Aorta (tissue), 5 donors: ENCODE measurements at regions not wholly inside any gene's neighbourhood (a gene's known extent, or its start where the extent isn't known, plus 50 kb on each side); places are given as distances from the start of the nearest gene placed in this dataset.

Experiments
- ATAC-seq: fragments of 200-7000 bp; cut with Tn5 transposase; one replicate; pipeline ENCODE4 v1.9.1; 2022; ENCODE audit warnings: moderate library complexity; ENCODE audit not compliant: low FRiP score
- DNase-seq, 2 donors: peaks; one replicate each; pipeline ENCODE4 v3.0.0-alpha.2; 2020
- H3K27ac ChIP-seq, 2 donors: one replicate each; pipeline ENCODE4 v1.5.1; 2013; ENCODE audit warnings: low read length in 2 of 2, mild to moderate bottlenecking in 2 of 2, moderate library complexity in 2 of 2, control low read depth in 1 of 2, inconsistent platforms in 1 of 2, low read depth in 1 of 2
- H3K27me3 ChIP-seq, 2 donors: one replicate each; pipeline ENCODE4 v1.6.1; 2013; ENCODE audit warnings: control low read depth in 1 of 2, low read length in 1 of 2, mild to moderate bottlenecking in 1 of 2, moderate library complexity in 1 of 2; ENCODE audit not compliant: insufficient read depth in 2 of 2, control insufficient read depth in 1 of 2
- H3K36me3 ChIP-seq, 2 donors: one replicate each; pipeline ENCODE4 v1.6.1; 2013; ENCODE audit warnings: control low read depth in 1 of 2, low read length in 1 of 2, mild to moderate bottlenecking in 1 of 2; ENCODE audit not compliant: insufficient read depth in 2 of 2, control insufficient read depth in 1 of 2
- H3K4me1 ChIP-seq, 2 donors: one replicate each; pipeline ENCODE4 v1.6.1; 2013; ENCODE audit warnings: low read length in 2 of 2, control low read depth in 1 of 2, mild to moderate bottlenecking in 1 of 2, moderate library complexity in 1 of 2; ENCODE audit not compliant: insufficient read depth in 2 of 2, control insufficient read depth in 1 of 2
- H3K4me3 ChIP-seq, 2 donors: one replicate each; pipeline ENCODE4 v1.5.1; 2013; ENCODE audit warnings: low read length in 2 of 2, control low read depth in 1 of 2, mild to moderate bottlenecking in 1 of 2
- H3K9me3 ChIP-seq: one replicate; pipeline ENCODE4 v1.6.1; 2013; ENCODE audit warnings: mild to moderate bottlenecking, low read length; ENCODE audit not compliant: control insufficient read depth
- WGBS, 2 donors: extraction: QIAGEN DNeasy Blood & Tissue Kit; methylation state at CpG; one replicate each; pipeline ENCODE4 v1.1.7; 2013; 5-methylcytosine and 5-hydroxymethylcytosine counted together
- intact Hi-C, 2 donors: fragments of 100-400 bp; cut with DNase I; formaldehyde crosslinking; loops; one replicate each; pipeline versions ENCODE4 v1.14.2 to v1.15.0; 2022
- donor health status: healthy with polysubstance abuse.
- donor health status: Bipolar disorder and iron deficiency.
- donor health status: DM: no; HTN: no; CAD: no.
- donor health status: DM: no; HTN: no; CAD: no.
- donor health status: DM: yes; HTN: yes; CAD: no.

GRCh38 chr4:24121395-24122175 is 231.7 kb upstream of the PPARGC1A start:
- 73 to 78% methylated on average over 15 of the region's 15 CpGs for WGBS, 2 donors

GRCh38 chr4:24117975-24118374 is 228.1 kb upstream of the PPARGC1A start:
- Histone ChIP-seq H3K36me3 (no peaks in the 10 kb centered on the region), H3K27ac (no peak overlapping the region), H3K27me3 (no peaks in the 10 kb centered on the region), H3K4me1 (no peaks in the 10 kb centered on the region), H3K4me3 (no peak overlapping the region), H3K9me3 (no peaks in the 10 kb centered on the region)
- ATAC-seq (no peak), DNase-seq (no peak)
- 31 to 42% methylated on average over 8 of the region's 8 CpGs for WGBS, 2 donors
- intact Hi-C loops = no loop called here

More at GRCh38 chr4:24121395-24122175, 231.7 kb upstream of the PPARGC1A start:
- H3K9me3 ChIP-seq = no peaks in the 10 kb centered on the region
- DNase-seq (no peak), ATAC-seq (no peak)
- intact Hi-C loops = no loop called here
- no peak overlapping the region for H3K4me3 ChIP-seq
- H3K36me3 ChIP-seq = no peaks in the 10 kb centered on the region
- H3K4me1 ChIP-seq = no peaks in the 10 kb centered on the region
- H3K27ac ChIP-seq = no peak overlapping the region
- H3K27me3 ChIP-seq = no peaks in the 10 kb centered on the region

GRCh38 chr4:24116107-24116506 is 226.3 kb upstream of the PPARGC1A start:
- Histone ChIP-seq H3K36me3 (no peaks in the 10 kb centered on the region), H3K9me3 (no peaks in the 10 kb centered on the region), H3K4me1 (no peaks in the 10 kb centered on the region), H3K27me3 (no peaks in the 10 kb centered on the region), H3K27ac (no peak overlapping the region), H3K4me3 (no peak overlapping the region)
- intact Hi-C loops = no loop called here
- ATAC-seq = no peak
- DNase-seq = no peak
- WGBS, 2 donors = 74% methylated on average over 3 of the region's 3 CpGs

DNA sequence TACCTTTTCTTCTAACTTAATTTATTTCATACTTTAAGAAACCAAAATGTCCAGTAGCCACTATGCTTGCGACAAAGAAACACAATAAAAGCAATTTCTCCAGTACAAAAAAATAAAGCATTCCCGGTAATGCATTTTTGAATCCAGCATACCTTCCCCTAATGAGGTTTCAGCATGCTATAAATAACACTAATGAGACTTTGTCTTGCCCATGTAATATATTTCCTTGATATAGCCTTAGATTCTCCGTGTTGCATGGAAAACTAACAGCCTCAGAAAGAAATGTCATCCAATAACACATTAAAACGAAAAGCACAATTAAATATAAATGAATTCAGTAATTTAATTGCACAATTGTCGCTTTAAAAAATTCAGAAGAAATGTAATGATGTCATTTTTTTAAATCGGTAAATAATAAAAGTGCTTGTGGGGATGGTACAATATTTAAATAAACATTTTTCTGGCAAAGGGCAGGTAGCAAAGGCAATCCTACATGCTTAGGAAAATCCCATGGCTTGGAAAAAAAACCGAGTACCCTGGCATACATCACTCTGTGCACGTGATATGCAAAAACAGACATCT is 225.2 kb upstream of the PPARGC1A start:
- DNase-seq = no peak
- 86 to 87% methylated on average over 8 of the region's 8 CpGs for WGBS, 2 donors
- H3K36me3 ChIP-seq = no peaks in the 10 kb centered on the region
- H3K27me3 ChIP-seq = no peaks in the 10 kb centered on the region
- H3K4me1 ChIP-seq = no peaks in the 10 kb centered on the region
- no peak for ATAC-seq
- intact Hi-C loops = no loop called here
- no peak overlapping the region for H3K27ac ChIP-seq
- H3K4me3 ChIP-seq = no peak overlapping the region
- H3K9me3 ChIP-seq = no peaks in the 10 kb centered on the region

- Histone ChIP-seq H3K9me3 (no peaks in the 10 kb centered on the region), H3K4me1 (no peaks in the 10 kb centered on the region), H3K4me3 (no peak overlapping the region), H3K27me3 (no peaks in the 10 kb centered on the region), H3K27ac (no peak overlapping the region), H3K36me3 (no peaks in the 10 kb centered on the region)
- DNase-seq (no peak), ATAC-seq (no peak)
- 71 to 74% methylated on average over 4 of the region's 4 CpGs for WGBS, 2 donors
- intact Hi-C loops = no loop called here
Observed at GRCh38 chr4:24114444-24114843, 224.6 kb upstream of the PPARGC1A start.

GRCh38 chr4:24112466-24112865 is 222.6 kb upstream of the PPARGC1A start:
- ATAC-seq (no peak), DNase-seq (no peak)
- intact Hi-C loops = no loop called here
- WGBS, 2 donors = 80 to 84% methylated on average over 2 of the region's 2 CpGs
- no peak overlapping the region for H3K4me3 ChIP-seq
- no peaks in the 10 kb centered on the region for H3K36me3 ChIP-seq
- H3K9me3 ChIP-seq = no peaks in the 10 kb centered on the region
- no peak overlapping the region for H3K27ac ChIP-seq
- no peaks in the 10 kb centered on the region for H3K27me3 ChIP-seq
- H3K4me1 ChIP-seq = no peaks in the 10 kb centered on the region

DNA sequence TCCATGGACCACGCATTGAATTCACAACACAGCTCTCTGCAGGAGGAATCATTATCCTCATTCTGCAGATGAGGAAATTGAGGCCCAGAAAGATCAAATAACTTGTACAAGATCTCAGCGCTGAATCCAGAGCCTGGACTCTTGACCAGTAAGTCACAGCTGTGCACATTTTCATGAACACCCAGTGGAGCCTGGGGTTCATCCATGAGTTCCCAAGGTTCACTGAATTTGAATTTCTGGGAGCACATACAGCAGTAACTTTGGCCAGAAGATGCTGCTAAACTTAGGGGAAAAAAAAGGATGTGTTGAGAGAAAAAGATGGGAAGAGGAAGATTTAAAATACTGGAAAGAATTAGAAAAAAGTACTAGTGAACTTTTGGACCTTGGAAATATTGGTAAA is 218.7 kb upstream of the PPARGC1A start:
- Histone ChIP-seq H3K4me1 (no peaks in the 10 kb centered on the region), H3K9me3 (no peaks in the 10 kb centered on the region), H3K36me3 (no peaks in the 10 kb centered on the region), H3K27me3 (no peaks in the 10 kb centered on the region), H3K27ac (no peak overlapping the region), H3K4me3 (no peak overlapping the region)
- WGBS, 2 donors = 93 to 97% methylated on average over 2 of the region's 2 CpGs
- ATAC-seq (no peak), DNase-seq (no peak)
- intact Hi-C loops = no loop called here

DNA sequence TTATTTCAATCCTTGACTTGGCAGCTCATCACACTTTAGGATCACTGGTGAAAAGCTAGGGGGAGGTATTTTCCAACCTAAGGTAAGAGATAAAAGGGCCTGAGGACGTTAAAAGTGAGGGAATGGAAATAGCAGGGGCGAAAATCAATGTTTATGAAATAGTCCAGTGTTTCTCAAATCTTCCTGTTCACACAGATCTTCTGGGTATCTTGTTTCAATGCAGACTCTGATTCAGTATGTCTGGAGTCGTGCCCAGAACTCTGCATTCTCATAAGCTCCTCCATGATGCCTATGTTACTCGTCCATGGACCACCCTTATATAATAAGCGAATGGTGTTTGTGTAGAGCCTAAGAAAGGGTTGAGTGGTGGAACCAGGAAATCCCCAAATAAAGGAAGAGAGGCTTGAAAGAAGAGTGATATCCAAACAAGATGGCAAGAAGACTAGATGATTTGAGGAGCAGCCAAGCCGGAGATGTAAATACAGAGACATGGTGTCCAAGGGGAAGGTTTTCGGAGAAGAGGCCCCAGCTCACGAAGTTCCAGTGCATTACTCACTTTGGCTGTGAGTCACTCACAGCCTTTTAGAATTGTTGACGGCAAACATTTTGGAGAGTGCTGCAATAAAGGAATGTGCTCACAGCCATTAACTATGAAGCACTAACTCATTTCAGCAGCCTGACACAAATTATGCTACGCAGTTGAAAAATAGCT is 215.6 kb upstream of the PPARGC1A start:
- Histone ChIP-seq H3K27me3 (no peaks in the 10 kb centered on the region), H3K4me3 (no peak overlapping the region), H3K9me3 (no peaks in the 10 kb centered on the region), H3K36me3 (no peaks in the 10 kb centered on the region), H3K27ac (no peak overlapping the region), H3K4me1 (no peaks in the 10 kb centered on the region)
- ATAC-seq (peak; percentile 68), DNase-seq (no peak)
- WGBS, 2 donors = 60 to 67% methylated on average over 10 of the region's 10 CpGs
- intact Hi-C loops = no loop called here

DNA sequence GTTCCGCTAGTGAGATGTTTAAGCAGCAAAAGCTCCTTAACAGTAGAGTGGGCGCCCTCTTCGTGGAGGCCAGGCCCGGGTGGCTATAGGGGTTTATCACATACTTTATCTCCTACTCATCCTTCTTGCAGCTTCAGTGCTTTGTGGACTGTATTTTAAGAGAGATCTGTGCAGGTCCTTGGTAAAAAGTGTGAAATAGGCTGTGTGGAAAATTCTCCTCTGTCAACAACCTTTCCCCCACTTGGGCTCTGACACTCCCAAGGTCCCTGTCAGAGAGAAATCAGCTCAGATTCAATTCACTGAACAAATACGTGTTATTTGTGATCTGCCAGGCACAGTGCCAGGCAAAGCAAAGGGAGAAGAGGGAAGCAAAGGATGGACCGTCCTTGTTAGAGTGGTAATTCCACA is 214.3 kb upstream of the PPARGC1A start:
- intact Hi-C loops = no loop called here
- Histone ChIP-seq H3K4me3 (no peak overlapping the region), H3K4me1 (no peaks in the 10 kb centered on the region), H3K27ac (no peak overlapping the region), H3K36me3 (no peaks in the 10 kb centered on the region), H3K27me3 (no peaks in the 10 kb centered on the region), H3K9me3 (no peaks in the 10 kb centered on the region)
- WGBS, 2 donors = 52 to 57% methylated on average over 6 of the region's 6 CpGs
- ATAC-seq = no peak
- DNase-seq = no peak
